ENCODE measurements at regions not wholly inside any gene's neighbourhood (a gene's known extent, or its start where the extent isn't known, plus 50 kb on each side); places are given as distances from the start of the nearest gene placed in this dataset.

GRCh38 chr2:225998116-225998515 lies 598.6 kb downstream of the NYAP2 start:
- no peak for TF ChIP-seq GABPA (IDR thresholded peaks at IDR 0.05; ENCODE audit: low read depth)
- peak; percentile 21 for TF ChIP-seq REST (IDR thresholded peaks at IDR 0.05; ENCODE audit: insufficient replicate concordance, low read depth)
- TF ChIP-seq CTCF (IDR thresholded peaks at IDR 0.05; ENCODE audit: insufficient read depth, low read length), result no peak
- TF ChIP-seq SPI1 (IDR thresholded peaks at IDR 0.05; ENCODE audit: borderline replicate concordance, low read depth), result no peak
